HCT116 (cell line): ENCODE measurements at regions not wholly inside any gene's neighbourhood (a gene's known extent, or its start where the extent isn't known, plus 50 kb on each side); places are given as distances from the start of the nearest gene placed in this dataset.

Experiments
- ATAC-seq: fragments of 200-7000 bp; cut with Tn5 transposase; 2 replicates; pipeline ENCODE4 v1.9.1; 2020; ENCODE audit warnings: mild to moderate bottlenecking, moderate library complexity
- BruUV-seq: library from RNA; stranded (reverse); fragments of 400-500 nt; replicated peaks from 2 replicates; lab custom pipeline; 2021; lab: Mats Ljungman, UMichigan
- CTCF ChIA-PET: fragments of 300-600 bp; sonication (Branson Sonifier 250); formaldehyde crosslinking; loops from one replicate; lab custom pipeline; 2021; ENCODE audit warnings: antibody characterized with exemption; lab: Charles Lee
- POLR2A ChIA-PET: fragments of 300-600, 350-600 bp; sonication (Branson Sonifier 250); formaldehyde crosslinking; loops from one replicate; lab custom pipeline; 2021; ENCODE audit warnings: antibody characterized with exemption; lab: Charles Lee
- RAD21 ChIA-PET, 2 experiments: fragments of 300-600 bp; sonication (Branson Sonifier 250); formaldehyde crosslinking; loops; one replicate each; lab custom pipeline; 2023; ENCODE audit warnings: low total read pairs in 2 of 2; ENCODE audit not compliant: uncharacterized antibody in 2 of 2, unreplicated experiment in 2 of 2, low non-redundant PET in 1 of 2; lab: Charles Lee
- DNase-seq: peaks from one replicate; pipeline ENCODE4 v3.0.0-alpha.2; 2010; ENCODE audit warnings: low read depth, low spot score
- H2AFZ ChIP-seq: fragments of 200-600 bp; shearing (Covaris generic), sonication (generic); 2 replicates; pipeline ENCODE4 v1.6.1; 2017; ENCODE audit warnings: low read depth, mixed run types, mixed read lengths, antibody characterized with exemption, low read length; ENCODE audit not compliant: poor library complexity, severe bottlenecking
- H3K27ac ChIP-seq: 2 replicates; pipeline ENCODE4 v1.5.1; 2012; ENCODE audit warnings: low read depth, low read length
- H3K27me3 ChIP-seq: fragments of 200-600 bp; sonication (generic); 2 replicates; pipeline ENCODE4 v1.6.1; 2016; ENCODE audit warnings: mixed run types, low read length, mixed read lengths; ENCODE audit not compliant: insufficient read depth
- H3K36me3 ChIP-seq, 2 experiments: fragments of 200-500 bp in 1 of 2; fragments of 200-600 bp in 1 of 2; sonication (Bioruptor generic) in 1 of 2; sonication (generic) in 1 of 2; 2 replicates each; pipeline versions ENCODE4 v1.5.1 to v1.6.1; 2014 to 2016; ENCODE audit warnings: low read length in 2 of 2, inconsistent platforms in 1 of 2, mixed read lengths in 1 of 2, mixed run types in 1 of 2; ENCODE audit not compliant: insufficient read depth in 2 of 2, control insufficient read depth in 1 of 2
- H3K4me1 ChIP-seq, 2 experiments: fragments of 200-600 bp in 1 of 2; sonication (generic) in 1 of 2; 2 replicates each; pipeline versions ENCODE4 v1.5.1 to v1.6.1; 2012 to 2017; ENCODE audit warnings: low read length in 2 of 2, inconsistent platforms in 1 of 2, mild to moderate bottlenecking in 1 of 2, mixed read lengths in 1 of 2, mixed run types in 1 of 2, moderate library complexity in 1 of 2; ENCODE audit not compliant: insufficient read depth in 2 of 2, control insufficient read depth in 1 of 2
- H3K4me2 ChIP-seq: fragments of 200-600 bp; sonication (generic); 2 replicates; pipeline ENCODE4 v1.6.1; 2017; ENCODE audit warnings: mixed run types, low read length, mixed read lengths
- H3K4me3 ChIP-seq, 2 experiments: fragments of 200-600 bp in 1 of 2; sonication (generic) in 1 of 2; replicated peaks in 1 of 2; 2 replicates each; pipeline ENCODE4 v1.5.1; 2011 to 2016; ENCODE audit warnings: low read length in 2 of 2, control low read depth in 1 of 2, low read depth in 1 of 2, mild to moderate bottlenecking in 1 of 2, mixed read lengths in 1 of 2, mixed run types in 1 of 2
- H3K79me2 ChIP-seq: fragments of 200-600 bp; sonication (generic); 2 replicates; pipeline ENCODE4 v1.6.1; 2017; ENCODE audit warnings: mild to moderate bottlenecking, mixed run types, low read length, moderate library complexity, mixed read lengths; ENCODE audit not compliant: insufficient read depth
- H3K9ac ChIP-seq: fragments of 200-600 bp; sonication (generic); 2 replicates; pipeline ENCODE4 v1.6.1; 2016; ENCODE audit warnings: low read length, mixed read lengths
- H3K9me2 ChIP-seq: fragments of 200-600 bp; sonication (generic), shearing (Covaris generic); 2 replicates; pipeline ENCODE4 v1.6.1; 2017; ENCODE audit warnings: mixed run types, mild to moderate bottlenecking, moderate library complexity; ENCODE audit not compliant: insufficient read depth
- H3K9me3 ChIP-seq, 2 experiments: fragments of 200-500 bp in 1 of 2; fragments of 200-600 bp in 1 of 2; sonication (Bioruptor generic) in 1 of 2; sonication (generic) in 1 of 2; 2 replicates each; pipeline ENCODE4 v1.6.1; 2014 to 2017; ENCODE audit warnings: low read length in 2 of 2, mixed read lengths in 2 of 2, inconsistent platforms in 1 of 2, low read depth in 1 of 2, mild to moderate bottlenecking in 1 of 2, mixed run types in 1 of 2, moderate library complexity in 1 of 2; ENCODE audit not compliant: control insufficient read depth in 1 of 2, insufficient read depth in 1 of 2
- H4K20me1 ChIP-seq: fragments of 200-600 bp; sonication (generic), shearing (Covaris generic); 2 replicates; pipeline ENCODE4 v1.6.1; 2017; ENCODE audit warnings: mixed run types, mild to moderate bottlenecking, moderate library complexity; ENCODE audit not compliant: insufficient read depth
- EGR1 ChIP-seq: IDR thresholded peaks from 2 replicates; pipeline ENCODE4 v1.6.1; 2012; ENCODE audit warnings: low read depth
- EZH2 ChIP-seq: fragments of 200-600 bp; sonication (generic); IDR thresholded peaks from 2 replicates; pipeline ENCODE4 v1.6.1; 2017; ENCODE audit warnings: antibody characterized with exemption, mixed run types
- EZH2phosphoT487 ChIP-seq: fragments of 200-600 bp; IDR thresholded peaks from 2 replicates; pipeline ENCODE4 v1.6.1; 2018; ENCODE audit warnings: antibody characterized with exemption, borderline replicate concordance
- FOSL1 ChIP-seq: IDR thresholded peaks from 2 replicates; pipeline ENCODE4 v1.6.1; 2012; ENCODE audit warnings: low read depth
- POLR2A ChIP-seq: IDR thresholded peaks from 2 replicates; pipeline ENCODE4 v1.7.0; 2011; ENCODE audit warnings: borderline replicate concordance; ENCODE audit not compliant: insufficient read depth, insufficient read length; ENCODE audit errors: extremely low read depth
- POLR2AphosphoS5 ChIP-seq: IDR thresholded peaks from 2 replicates; pipeline ENCODE4 v1.6.1; 2011; ENCODE audit warnings: mild to moderate bottlenecking, low read depth, low read length, moderate library complexity
- SIN3A ChIP-seq: IDR thresholded peaks from 2 replicates; pipeline ENCODE4 v1.6.1; 2012; ENCODE audit warnings: low read depth
- SP1 ChIP-seq: IDR thresholded peaks from 2 replicates; pipeline ENCODE4 v1.6.1; 2012; ENCODE audit warnings: low read depth
- TCF7L2 ChIP-seq: IDR thresholded peaks from 2 replicates; pipeline ENCODE4 v1.7.0; 2011; ENCODE audit warnings: borderline replicate concordance, inconsistent platforms; ENCODE audit not compliant: insufficient read depth, insufficient read length; ENCODE audit errors: extremely low read depth
- YY1 ChIP-seq: IDR thresholded peaks from 2 replicates; pipeline ENCODE4 v1.6.1; 2011; ENCODE audit warnings: low read length, low read depth, moderate library complexity, mild to moderate bottlenecking; ENCODE audit not compliant: insufficient replicate concordance; ENCODE audit errors: extremely low read depth
- ZFX ChIP-seq: fragments of 450-650 bp; IDR thresholded peaks from 2 replicates; pipeline ENCODE4 v1.6.1; 2017
- ZNF274 ChIP-seq: fragments of 200-500 bp; sonication (Bioruptor generic); IDR thresholded peaks from 2 replicates; pipeline ENCODE4 v1.6.1; 2014; ENCODE audit warnings: mild to moderate bottlenecking, low read depth, low read length, inconsistent platforms
- intact Hi-C: fragments of 100-400 bp; cut with micrococcal nuclease; formaldehyde crosslinking; loops from 2 replicates; pipeline ENCODE4 v1.10.0; 2022
- TF ChIP-seq, protein P1 (sequence below): IDR thresholded peaks from 2 replicates; pipeline ENCODE4 v1.6.1; 2012
- TF ChIP-seq, protein P2 (sequence below), 3 experiments: fragments of 200-600 bp in 1 of 3; sonication (generic) in 1 of 3; IDR thresholded peaks in 2 of 3; conservative IDR thresholded peaks in 1 of 3; 2 replicates each; pipeline ENCODE4 v1.5.1; 2012 to 2017; ENCODE audit warnings: low read depth in 2 of 3, low read length in 2 of 3, antibody characterized with exemption in 1 of 3, borderline replicate concordance in 1 of 3, control low read depth in 1 of 3, mild to moderate bottlenecking in 1 of 3, mixed read lengths in 1 of 3, mixed run types in 1 of 3, moderate library complexity in 1 of 3; ENCODE audit not compliant: insufficient read depth in 1 of 3

DNA sequence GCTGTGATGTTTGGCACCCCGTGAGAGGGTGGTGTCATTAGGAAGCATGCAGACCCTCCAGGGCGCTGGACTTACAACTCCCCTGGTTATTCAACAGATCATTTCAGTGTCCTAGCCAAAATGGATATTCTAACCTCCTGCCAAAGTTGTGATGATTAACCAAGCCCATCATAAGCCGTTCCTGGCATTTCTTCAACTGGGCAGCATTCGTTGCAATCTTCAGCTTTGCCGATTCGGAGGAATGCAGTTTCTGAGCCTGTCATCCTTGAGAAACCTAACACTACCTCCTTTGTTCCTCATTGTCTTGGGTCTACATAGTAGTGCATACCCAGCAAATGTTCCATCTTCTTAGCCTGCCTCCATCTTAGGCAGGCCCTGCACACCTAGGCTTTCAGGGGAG, 79.2 kb upstream of the MAP3K4 start:
- H3K9ac ChIP-seq = no peak overlapping the region
- H3K36me3 ChIP-seq = no peaks in the 10 kb centered on the region
- intact Hi-C loops = no loop called here
- no TSS peak for BruUV-seq
- no peak for DNase-seq
- no peaks in the 10 kb centered on the region for H4K20me1 ChIP-seq
- H3K27me3 ChIP-seq = no peaks in the 10 kb centered on the region; the same call in 1 of the 2 replicates
- ChIA-PET CTCF (no interaction called here), RAD21 (no interaction called here), POLR2A (no interaction called here)
- H2AFZ ChIP-seq = no peak overlapping the region
- TF ChIP-seq POLR2A (no peak), EGR1 (no peak), SIN3A (no peak), TCF7L2 (no peak), SP1 (no peak), POLR2AphosphoS5 (no peak), ZNF274 (no peak), EZH2 (no peak), YY1 (no peak), ZFX (no peak), EZH2phosphoT487 (no peak), FOSL1 (no peak)
- TF ChIP-seq, protein P1, sequence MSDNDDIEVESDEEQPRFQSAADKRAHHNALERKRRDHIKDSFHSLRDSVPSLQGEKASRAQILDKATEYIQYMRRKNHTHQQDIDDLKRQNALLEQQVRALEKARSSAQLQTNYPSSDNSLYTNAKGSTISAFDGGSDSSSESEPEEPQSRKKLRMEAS = no peak
- TF ChIP-seq, protein P2, sequence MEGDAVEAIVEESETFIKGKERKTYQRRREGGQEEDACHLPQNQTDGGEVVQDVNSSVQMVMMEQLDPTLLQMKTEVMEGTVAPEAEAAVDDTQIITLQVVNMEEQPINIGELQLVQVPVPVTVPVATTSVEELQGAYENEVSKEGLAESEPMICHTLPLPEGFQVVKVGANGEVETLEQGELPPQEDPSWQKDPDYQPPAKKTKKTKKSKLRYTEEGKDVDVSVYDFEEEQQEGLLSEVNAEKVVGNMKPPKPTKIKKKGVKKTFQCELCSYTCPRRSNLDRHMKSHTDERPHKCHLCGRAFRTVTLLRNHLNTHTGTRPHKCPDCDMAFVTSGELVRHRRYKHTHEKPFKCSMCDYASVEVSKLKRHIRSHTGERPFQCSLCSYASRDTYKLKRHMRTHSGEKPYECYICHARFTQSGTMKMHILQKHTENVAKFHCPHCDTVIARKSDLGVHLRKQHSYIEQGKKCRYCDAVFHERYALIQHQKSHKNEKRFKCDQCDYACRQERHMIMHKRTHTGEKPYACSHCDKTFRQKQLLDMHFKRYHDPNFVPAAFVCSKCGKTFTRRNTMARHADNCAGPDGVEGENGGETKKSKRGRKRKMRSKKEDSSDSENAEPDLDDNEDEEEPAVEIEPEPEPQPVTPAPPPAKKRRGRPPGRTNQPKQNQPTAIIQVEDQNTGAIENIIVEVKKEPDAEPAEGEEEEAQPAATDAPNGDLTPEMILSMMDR (IDR thresholded peaks at IDR 0.05 in 2 of 3, conservative IDR thresholded peaks at IDR 0.05 in 1 of 3; ENCODE audit: borderline replicate concordance in 1 of 3, insufficient read depth in 1 of 3, low read depth in 2 of 3, low read length in 2 of 3) = no peak
- no peaks in the 10 kb centered on the region for H3K4me1 ChIP-seq
- H3K9me3 ChIP-seq = no peaks in the 10 kb centered on the region
- no peak overlapping the region for H3K4me2 ChIP-seq
- no peaks in the 10 kb centered on the region for H3K9me2 ChIP-seq
- H3K79me2 ChIP-seq = no peaks in the 10 kb centered on the region
- H3K27ac ChIP-seq = no peak overlapping the region
- ATAC-seq = no peak
- H3K4me3 ChIP-seq = no peak overlapping the region
